Smooth muscle cell of the brain vasculature (primary cell): ENCODE measurements at regions not wholly inside any gene's neighbourhood (a gene's known extent, or its start where the extent isn't known, plus 50 kb on each side); places are given as distances from the start of the nearest gene placed in this dataset.

Source experiments
- DNase-seq: peaks from one replicate; pipeline ENCODE4 v3.0.0-alpha.2; 2012; ENCODE audit warnings: low read depth, low spot score

DNA sequence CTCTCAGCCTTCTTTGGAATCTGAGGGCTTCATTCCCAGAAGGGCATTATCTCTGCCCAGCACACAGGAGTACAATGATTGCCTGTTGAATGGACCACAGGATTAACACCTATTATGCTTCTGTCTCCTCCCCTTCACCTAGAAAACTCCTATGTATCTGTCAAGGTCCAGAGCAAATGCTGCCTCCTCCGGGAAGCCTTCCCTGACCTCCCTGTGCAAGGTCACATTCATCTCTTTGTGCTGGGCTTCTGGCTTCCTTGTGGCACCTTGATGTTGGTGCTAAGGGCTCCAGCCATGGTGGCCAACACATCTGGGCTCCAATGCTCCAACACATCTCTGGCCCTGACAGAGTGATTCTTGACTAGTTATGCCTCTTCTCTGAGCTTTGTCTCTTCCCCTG lies 49.9 kb upstream of the ATP2B2 start:
- no peak for DNase-seq

DNA sequence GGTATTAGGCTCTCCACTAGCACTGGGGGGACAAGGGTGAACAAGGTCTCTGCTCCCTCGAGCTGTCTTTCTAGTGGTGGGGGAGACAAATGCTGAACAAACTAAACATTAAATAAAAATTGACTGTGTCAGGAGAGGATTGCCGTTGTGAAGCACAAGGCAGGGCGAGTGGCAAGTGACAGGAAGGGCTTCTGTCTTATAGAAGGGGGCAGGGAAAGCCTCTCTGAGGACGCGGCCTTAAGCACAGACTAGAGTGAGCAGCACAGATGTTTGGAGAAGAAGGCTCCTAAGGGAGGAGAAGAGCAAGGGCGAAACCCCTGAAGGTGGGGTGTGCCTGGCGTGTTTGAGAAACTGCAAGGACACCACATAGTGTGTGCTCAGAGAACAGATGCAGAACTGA lies 50.9 kb upstream of the ATP2B2 start:
- no peak for DNase-seq

DNA sequence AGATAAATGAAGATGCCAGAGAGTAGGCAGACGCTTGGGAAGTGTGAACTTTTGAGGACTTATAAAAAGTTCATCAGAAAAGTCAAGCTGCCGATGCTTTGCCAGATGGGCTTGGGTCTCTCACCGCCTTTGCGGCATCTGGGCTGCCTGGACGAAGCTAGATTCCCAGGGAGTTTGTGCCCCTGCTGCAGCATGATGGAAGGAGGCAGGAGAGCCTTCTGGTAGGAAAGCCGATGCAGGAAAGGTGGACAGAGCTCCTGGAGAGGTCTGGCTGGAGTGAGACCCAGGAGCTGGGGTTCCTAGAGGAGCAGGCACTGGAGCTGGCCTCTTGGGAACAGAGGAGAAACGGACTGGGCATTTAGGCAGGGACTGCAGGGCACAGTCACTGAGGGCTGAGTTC lies 51.9 kb upstream of the ATP2B2 start:
- no peak for DNase-seq

DNA sequence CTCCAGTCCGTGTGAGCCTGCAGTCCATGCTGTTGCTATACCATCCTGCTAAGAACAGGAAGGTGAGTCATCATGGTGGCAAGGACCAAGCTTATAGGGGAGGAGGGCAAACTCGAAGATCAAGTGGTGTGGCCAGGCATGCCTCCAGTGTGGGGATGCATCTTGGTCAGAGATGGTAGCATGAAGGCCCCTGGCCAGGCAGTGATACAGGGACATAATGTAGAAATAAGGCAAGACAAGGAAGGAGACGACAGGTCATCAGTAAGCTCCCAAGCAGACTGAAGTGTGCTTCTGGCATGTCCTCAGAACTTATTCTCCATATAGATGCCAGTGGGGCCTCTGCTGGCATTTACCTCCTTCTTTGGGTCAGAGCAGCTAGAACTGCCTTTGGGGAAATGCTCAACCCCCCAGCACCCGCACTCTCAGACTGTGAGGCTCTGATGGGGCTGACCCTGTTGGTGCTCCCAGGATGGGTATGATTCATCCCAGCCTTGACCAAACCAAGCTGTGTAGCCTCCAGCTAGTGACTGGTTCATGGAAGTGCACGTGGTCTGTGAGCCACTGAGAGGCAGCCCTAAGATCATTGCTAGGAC lies 52.5 kb upstream of the ATP2B2 start:
- no peak for DNase-seq

DNA sequence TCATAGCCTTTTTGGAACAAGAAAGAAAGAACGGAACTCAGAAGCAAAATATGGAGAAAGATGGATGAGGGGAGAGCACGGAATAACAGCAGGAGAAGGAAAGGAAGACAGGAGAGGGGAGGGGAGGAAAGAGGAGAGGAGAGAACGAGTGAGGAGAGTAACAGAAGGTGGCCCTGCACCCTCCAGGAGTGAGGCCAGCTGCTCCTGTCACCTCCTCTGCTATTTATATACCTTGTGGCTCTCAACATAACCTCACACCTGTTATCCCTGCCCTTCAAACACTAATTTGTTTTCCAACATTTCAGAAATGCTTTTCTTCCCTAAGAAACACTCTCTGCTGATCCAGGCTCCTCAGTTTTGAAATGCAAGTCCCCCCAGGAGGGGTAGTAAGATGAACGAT lies 53.4 kb upstream of the ATP2B2 start:
- no peak for DNase-seq

DNA sequence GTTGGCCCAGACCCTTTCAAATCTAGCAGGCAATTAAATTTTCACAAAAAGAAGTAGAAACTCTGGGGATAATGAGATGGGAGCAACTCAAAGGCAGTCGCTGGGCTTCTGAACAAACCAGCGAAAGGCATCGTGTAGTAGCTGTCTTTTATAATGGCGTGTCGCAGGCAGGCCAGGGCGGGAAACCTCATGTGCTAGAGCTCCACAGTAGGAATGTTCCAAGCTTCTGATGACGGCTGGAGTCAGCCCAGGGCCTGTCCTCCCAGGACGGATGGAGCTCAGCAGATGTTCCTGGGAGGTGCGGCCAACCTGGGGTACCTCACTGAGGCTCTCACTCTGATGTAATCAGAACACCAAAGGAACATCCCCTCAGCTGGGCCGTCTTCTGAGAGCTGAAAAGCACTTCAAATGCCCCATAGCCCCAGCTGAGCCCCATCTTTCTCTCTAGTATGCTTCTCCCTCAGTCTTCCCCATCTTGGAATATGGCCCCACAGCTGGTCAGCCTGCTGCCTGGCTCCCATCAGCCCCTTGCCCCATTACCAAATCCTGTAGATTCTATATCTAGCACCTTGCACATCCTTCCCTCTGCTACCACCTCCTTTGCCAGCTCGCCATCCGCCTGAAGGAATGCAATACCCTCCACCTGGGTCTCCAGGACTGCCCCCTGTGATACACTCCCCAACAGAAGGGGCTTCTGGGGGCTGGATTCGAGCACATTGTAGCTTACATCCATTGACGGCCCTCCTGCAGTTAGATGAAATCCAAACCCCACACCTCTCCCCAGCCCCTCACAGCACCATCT lies 54.9 kb upstream of the ATP2B2 start:
- no peak for DNase-seq

DNA sequence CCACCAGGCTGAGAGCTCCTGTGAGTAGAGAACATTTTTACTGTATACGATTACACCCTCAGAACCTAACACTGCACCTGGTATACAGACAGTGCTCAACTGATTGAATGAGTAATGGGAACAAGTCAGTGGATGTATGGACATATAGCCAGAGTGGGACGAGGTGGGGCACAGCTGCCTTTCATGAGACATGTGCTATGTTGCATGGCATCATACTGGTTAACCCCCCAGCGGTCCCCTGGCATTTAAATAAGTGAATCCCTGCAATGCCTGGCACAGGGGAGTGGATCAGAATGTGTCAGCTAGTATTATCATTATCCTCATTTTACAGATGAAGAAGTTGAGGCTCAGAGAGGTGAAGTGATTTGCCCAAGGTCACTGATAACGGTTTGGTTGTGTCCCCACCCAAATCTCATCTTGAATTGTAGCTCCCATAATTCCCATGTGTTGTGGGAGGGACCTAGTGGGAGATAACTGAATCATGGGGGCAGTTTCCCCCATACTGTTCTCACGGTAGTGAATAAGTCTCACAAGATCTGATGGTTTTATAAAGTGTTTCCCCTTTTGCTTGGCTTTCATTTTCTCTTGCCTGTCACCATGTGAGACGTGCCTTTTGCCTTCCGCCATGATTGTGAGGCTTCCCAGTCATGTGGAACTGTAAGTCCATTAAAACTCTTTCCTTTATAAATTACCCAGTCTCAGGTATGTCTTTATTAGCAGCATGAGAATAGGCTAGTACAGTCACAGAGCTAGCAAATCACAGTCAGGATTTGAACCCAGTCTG lies 56.0 kb upstream of the ATP2B2 start:
- DNase-seq, result no peak

DNA sequence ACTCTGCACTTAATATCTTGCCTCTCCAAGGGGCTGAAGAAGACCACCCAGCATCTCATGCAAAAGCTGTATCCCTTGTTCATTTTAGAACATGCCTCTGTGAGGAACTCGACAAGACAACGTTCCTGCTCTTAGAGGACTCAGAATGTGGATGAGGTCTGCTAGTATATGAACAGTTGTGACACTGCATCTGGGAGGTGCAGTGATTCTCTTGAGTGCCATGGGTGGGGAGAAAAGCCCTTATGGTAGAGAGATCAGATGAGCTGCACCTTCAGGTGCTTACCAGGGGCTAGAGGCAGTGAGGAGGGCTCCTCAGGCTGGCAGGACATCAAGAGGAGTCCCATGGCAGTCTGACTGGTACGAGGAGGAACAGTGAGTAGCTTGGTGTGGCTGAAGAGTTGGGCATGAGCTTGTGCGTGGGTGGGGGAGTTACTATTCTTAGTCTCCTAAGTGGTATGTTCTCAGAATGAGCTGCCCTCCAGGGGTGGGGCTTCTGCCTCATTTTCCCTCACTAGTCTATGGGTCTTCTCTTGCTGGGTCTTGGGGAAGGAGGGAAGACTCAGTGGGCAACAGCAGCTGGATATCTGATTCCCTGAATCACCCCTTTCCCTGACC lies 56.7 kb upstream of the ATP2B2 start:
- DNase-seq, result no peak

DNA sequence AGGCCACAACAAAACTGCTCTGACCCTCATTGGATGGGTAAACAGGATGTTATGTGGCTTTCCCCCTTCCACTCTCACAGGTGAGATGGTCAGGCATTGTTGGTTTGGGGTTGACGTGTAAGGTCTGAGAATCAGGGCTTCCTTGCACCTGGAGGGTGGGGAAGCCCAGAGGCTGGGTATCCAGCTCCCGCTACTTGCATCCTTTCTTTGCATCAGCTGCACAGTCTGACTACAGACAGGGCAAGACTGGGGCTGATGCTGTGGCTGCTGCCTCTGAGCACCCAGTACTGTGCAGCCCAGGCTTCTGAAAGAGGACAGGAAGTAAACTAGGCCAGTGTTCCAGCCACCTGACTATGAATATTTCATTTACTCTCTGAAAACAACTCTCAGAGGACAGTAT lies 58.0 kb upstream of the ATP2B2 start:
- DNase-seq, result no peak

DNA sequence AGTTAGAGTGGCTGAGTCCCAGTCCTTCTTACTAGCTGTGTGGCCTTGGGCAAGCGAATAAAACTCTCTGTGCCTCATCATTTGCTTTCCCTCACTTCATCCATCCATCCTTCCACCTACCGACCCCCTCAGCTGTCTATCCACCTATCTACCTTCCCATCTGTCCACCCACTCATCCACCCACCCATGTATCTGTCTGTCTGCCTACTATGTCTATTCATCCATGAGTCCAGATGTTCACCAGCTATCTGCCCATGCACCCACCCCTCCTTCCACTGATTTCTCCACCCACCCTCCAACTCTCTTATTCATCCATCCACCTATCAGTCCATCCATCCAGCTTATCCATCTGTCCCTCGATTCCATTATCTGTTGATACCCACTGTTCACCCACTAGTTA lies 60.4 kb upstream of the ATP2B2 start:
- no peak for DNase-seq

DNA sequence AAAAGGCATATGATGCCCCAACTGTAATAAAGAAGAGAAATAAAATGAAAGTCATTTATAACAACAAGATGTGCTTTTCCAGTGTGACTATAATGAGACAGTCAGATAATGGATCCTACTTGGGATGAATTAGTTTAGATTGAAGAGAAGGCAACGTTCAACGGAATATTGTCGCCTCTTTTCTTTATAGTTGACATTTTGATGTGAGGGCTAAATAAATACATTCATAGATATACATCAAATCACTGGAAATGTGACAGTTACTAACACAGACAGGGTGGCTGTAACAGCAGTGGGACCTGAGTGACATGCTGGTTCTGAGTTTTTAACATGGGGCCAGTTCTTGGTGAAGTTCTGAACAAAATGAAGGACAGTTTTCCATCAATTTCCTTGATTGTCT lies 61.1 kb upstream of the ATP2B2 start:
- DNase-seq, result no peak

DNA sequence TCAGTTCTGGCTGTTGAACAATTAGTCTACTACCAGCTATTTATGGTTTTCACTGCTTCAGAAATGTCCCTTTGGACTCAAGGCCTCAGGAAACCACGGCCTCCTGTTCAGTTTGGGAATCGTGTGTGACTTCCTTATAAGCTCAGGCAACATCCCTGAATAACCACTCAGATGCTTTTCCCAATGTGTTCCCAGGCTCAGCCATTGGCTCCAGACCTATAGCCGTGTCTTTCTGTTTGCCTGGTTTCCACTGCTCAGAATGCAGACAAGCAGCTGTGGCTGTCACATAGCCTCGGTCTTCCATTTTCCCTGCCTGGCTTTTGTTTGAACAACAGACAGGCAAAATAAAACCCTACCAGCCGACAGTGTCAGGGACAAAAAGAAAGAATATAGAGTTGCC lies 63.2 kb upstream of the ATP2B2 start:
- DNase-seq, result no peak

DNA sequence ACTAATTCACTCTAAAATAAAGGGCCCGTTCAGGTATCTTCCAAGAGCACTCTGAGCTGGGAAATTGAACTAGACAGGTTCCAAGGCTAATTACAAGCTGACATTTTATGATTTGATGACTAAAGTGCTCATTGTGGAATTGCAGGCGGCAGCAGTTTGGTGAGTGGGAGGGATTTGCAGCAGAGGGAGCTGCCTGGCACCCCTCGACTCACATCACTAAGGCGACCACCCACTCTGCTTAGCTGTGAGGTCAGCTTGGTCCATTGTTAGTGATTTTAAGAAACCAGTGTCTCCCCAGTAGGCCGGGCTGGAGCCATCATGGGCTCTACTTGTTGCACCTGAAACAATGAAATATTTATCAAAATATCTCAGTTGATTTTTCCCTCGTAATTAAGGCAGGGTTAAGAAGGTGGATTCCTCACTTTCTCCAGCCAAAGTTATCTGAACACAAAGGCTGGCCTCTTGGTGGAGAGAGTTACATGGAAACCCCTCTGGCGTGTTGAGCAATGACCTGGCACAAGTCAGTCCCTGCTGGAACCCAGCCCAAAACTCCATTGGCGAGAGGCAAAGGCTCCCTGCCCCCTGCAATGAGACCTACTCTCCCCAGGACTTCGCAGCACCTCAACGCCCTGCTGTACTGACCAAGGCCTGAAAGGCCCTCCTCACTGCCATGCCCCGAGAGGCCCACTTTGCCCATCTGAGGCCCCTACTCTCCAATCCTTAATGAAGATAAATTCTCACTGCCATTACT lies 65.0 kb upstream of the ATP2B2 start:
- no peak for DNase-seq

DNA sequence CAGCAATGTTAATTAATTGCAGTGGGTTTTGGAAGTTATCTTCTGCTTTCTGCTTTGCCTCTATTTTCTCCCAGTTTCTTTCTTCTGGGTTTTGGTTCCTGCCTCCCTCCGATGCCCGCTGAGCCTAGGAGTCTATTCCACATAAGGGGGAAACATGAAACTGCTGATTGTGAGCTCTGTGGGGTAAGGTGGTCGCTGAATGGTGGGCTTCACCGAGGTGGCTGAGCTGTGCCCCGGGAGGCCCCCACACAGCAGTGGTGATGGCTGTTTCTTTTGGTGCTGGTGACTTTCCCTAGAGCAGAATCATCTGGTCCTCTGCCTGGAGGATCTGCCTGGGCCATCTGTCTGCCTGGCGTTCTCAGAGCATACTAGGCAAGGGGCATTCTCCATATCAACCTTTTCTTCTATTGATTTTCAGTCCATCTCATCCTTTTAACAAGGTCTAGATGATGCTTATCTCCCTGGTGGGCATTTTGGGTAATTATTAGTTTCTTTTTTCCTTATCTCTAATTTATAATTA lies 68.8 kb upstream of the ATP2B2 start:
- DNase-seq, result no peak

DNA sequence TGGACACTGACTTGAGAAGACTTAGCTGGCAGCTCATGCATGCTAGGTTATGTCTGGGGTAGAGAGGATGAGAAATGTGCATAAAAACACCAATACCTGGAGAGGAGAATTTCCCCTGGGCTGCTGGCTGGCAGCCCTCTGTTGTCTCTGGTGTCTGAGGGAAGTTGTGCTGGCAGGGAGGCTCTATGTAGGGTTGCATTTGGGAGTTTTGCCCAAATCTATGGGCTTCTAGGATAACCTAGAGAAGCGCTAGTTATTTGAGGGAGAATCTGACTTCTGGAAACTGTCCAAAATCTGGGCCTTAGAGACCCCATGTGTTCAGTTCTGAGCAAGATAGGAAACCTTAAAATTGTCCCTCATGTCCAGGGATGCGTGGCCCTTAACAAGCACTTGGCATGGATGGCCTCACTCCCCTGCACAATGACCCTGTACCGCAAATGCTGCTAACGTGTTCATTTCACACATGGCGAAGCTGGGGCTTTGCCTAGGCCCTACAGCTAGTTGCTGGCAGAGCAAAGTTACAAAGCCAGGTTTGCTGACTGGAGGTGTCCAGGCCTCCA lies 70.3 kb upstream of the ATP2B2 start:
- no peak for DNase-seq

DNA sequence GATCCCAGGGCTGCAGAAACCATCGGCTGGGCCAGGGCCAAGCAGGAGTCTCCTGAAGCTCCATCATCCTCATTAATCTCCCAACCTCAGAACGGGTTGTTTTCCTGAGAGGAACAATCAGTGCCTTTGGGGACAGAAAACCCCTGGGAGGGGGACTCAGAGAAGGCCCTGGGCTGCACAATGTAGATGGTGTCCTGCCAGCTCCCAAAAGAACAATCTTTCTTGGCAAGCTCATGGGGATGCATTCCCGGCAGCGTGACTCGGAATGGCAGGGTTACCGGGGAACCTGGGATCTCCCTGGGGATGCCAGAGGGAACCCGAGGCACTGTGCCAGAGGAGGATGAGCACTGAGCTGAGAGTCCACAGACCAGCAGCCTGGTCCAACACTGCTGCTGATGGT lies 72.1 kb upstream of the ATP2B2 start:
- DNase-seq, result no peak

DNA sequence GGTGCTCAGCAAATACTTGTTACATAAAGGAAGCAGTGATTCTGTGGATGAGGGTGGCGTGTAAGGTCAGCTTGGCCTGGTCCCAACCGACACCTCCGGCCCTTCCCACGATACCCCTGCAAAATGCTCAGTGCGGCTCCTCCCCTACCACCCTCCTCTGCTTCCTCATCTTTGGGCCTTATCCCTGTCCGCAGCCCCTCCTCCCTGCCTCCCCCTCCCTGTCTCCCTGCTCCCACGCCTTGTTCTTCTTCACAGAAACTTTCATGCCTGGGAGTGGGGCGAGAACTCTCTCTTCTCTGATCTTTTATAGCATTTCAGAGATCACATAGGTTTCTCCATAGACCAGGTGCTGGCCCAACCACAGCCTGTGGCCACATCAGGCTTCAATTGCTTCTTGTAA lies 75.0 kb upstream of the ATP2B2 start:
- no peak for DNase-seq

DNA sequence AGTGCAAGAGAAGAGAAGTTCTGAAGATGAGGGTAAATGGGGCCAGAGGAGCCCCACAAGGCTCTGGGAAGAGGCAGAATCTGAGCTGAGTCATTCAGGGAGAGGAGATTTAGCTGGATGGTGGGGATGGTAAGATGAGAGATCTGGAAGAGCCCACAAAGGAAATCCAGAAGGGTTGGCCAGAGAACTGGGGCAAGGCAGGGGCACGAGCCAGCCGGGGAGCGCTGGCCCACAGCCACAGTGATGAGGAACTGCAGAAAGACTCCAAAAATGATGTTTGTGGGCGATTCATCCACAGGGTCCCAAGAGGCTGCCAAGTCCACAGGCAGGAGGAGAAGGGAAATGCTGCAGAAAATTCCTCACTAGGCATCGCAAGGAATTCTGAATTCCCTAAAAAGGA lies 75.9 kb upstream of the ATP2B2 start:
- DNase-seq, result no peak

DNA sequence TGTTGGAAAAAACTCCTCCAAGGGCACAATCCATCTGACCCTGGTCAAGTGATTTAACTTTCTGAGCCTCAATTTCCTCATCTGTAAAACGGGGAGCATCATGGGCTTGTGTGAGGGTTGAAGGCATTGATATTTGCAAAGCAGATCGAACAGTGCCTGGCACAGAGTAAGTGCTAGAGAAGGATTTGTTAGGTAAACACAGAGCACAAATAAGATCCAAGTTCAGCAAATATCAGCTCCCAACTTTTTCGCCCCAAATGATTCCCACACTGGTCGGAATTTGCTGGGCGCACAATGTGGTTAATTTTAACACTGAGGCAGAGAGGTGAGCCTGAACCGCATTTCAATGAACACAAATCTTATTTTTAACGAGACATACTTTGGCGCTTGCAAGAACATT lies 76.3 kb upstream of the ATP2B2 start:
- DNase-seq, result no peak

DNA sequence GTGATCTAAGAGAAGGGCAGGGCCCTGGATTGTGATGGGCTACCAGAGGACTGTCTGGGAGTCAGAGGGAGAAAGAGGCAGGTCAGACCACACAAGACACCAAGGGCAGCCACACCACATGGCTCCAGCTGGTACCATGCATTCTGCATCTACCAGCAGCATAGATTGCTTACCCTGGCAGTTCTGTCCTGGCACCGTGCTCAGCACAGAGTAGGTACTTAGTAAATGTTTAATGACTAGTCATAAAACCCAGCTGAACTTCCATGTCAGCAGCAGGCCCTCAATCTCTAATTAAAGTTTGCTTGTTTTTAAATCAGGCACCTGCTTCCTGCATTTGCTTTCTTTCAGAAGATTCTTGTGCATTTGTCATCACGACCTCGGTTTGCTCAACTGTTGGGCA lies 77.3 kb upstream of the ATP2B2 start:
- DNase-seq, result no peak
